ENCODE measurements at regions not wholly inside any gene's neighbourhood (a gene's known extent, or its start where the extent isn't known, plus 50 kb on each side); places are given as distances from the start of the nearest gene placed in this dataset.

DNA sequence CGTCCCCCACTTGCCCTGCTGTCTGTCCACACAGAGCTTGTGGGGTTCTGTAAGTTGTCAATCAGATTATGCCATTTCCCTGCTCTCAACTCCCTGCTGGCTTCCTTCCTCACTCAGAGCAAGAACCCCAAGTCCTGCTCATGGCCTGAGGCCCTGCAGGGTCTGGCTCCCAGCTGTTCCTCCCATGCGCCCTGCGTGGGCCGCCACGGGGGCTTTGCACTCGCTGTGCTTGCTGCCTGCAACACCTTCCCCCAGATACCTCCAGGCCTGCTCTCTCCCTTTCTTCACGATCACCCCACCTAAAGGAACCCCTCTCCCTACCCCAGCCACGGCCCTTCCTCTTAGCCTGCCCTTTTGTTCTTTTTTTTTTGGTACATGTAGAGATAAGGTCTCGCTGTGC lies 234.6 kb downstream of the AACS start:
- H3K4me2 ChIP-seq (ENCODE audit: insufficient read depth in 1 of 2, low read depth in 2 of 2, low read length in 2 of 2): no peak overlapping the region
- peaks cover 0 to 6% of the 10 kb centered on the region in 2 experiments; a peak in 3 of 4 replicates for H3K79me2 ChIP-seq (ENCODE audit: control insufficient read depth in 1 of 2, insufficient read depth in 2 of 2, low read length in 2 of 2)
- ChIA-PET POLR2A (ENCODE audit: partially characterized antibody) (no interaction called here), CTCF (ENCODE audit: partially characterized antibody) (no interaction called here)
- H3K36me3 ChIP-seq (ENCODE audit: control insufficient read depth in 2 of 4, insufficient read depth in 4 of 4, low read length in 3 of 4): no peaks in the 10 kb centered on the region
- H2BK15ac ChIP-seq (ENCODE audit: low read length): no peak overlapping the region
- H3K4me1 ChIP-seq (replicated peaks in 1 of 4; ENCODE audit: control insufficient read depth in 3 of 4, insufficient read depth in 4 of 4, low read length in 3 of 4): no peaks in the 10 kb centered on the region; a peak in 2 of 7 replicates
- no peak for DNase-seq (ENCODE audit: low read depth in 1 of 2, low spot score in 2 of 2)
- no peak overlapping the region for H3K4ac ChIP-seq (replicated peaks; ENCODE audit: insufficient read length, low read depth, low read length)
- no peak overlapping the region for H2BK20ac ChIP-seq (ENCODE audit: low read length)
- no peak overlapping the region for H3K4me3 ChIP-seq (ENCODE audit: extremely low read depth in 1 of 4, insufficient read depth in 2 of 4, low read depth in 3 of 4, low read length in 4 of 4)
- no peak overlapping the region for H3K56ac ChIP-seq (replicated peaks; ENCODE audit: insufficient read length, low read depth, low read length)
- H4K20me1 ChIP-seq (replicated peaks in 1 of 2; ENCODE audit: control insufficient read depth in 1 of 2, insufficient read depth in 2 of 2, low read length in 2 of 2): peaks cover 0 to 9% of the 10 kb centered on the region in 2 experiments
- H4K91ac ChIP-seq (replicated peaks; ENCODE audit: insufficient read length, low read length): no peak overlapping the region
- no peak overlapping the region for H2BK12ac ChIP-seq (ENCODE audit: low read depth, low read length)
- no peak overlapping the region for H3K14ac ChIP-seq (ENCODE audit: insufficient read length)
- 85% methylated on average over 9 of the region's 9 CpGs; no CpG with 5 or more reads in 1 of the 2 experiments for WGBS, 2 experiments (ENCODE audit: extremely low coverage in 1 of 2, insufficient coverage in 1 of 2, insufficient read length in 1 of 2, insufficient replicate concordance in 2 of 2, low coverage in 1 of 2, low lambda C conversion rate in 2 of 2, missing lambda C conversion rate in 1 of 2)
- H3K18ac ChIP-seq (ENCODE audit: extremely low read depth, low read length): no peak overlapping the region
- H3K23me2 ChIP-seq (ENCODE audit: low read depth, low read length): no peaks in the 10 kb centered on the region
- no peak overlapping the region for H3K27ac ChIP-seq (ENCODE audit: low read depth, low read length)
- peaks cover 0 to 2% of the 10 kb centered on the region in 2 experiments; a peak in 1 of 4 replicates for H3K9me3 ChIP-seq (ENCODE audit: insufficient read depth in 2 of 2, low read depth in 1 of 2, low read length in 1 of 2)
- H2BK120ac ChIP-seq (replicated peaks; ENCODE audit: low read depth, low read length): no peak overlapping the region
- no peak overlapping the region for H3K9ac ChIP-seq (replicated peaks in 1 of 4; ENCODE audit: extremely low read depth in 1 of 4, low read depth in 3 of 4, low read length in 3 of 4)
- H3K23ac ChIP-seq (ENCODE audit: insufficient read length): no peak overlapping the region
- peaks cover 3% of the 10 kb centered on the region for H3K79me1 ChIP-seq (ENCODE audit: low read depth, low read length)
- no peak overlapping the region for H2BK5ac ChIP-seq (ENCODE audit: low read depth, low read length)
- no peaks in the 10 kb centered on the region for H3K27me3 ChIP-seq (replicated peaks in 1 of 4; ENCODE audit: control insufficient read depth in 3 of 4, extremely low read depth in 1 of 4, insufficient read depth in 3 of 4, low read length in 3 of 4)
- H4K8ac ChIP-seq (ENCODE audit: extremely low read depth, insufficient read depth, low read length): no peak overlapping the region
- H4K5ac ChIP-seq (ENCODE audit: insufficient read length, low read depth, low read length): no peak overlapping the region
- FAIRE-seq: no peak
- no peak overlapping the region for H2AFZ ChIP-seq (ENCODE audit: low read length)
- H2AK5ac ChIP-seq (ENCODE audit: low read depth, low read length): no peak overlapping the region
- TF ChIP-seq BACH1 (IDR thresholded peaks at IDR 0.05; ENCODE audit: low read length) (no peak), FOSL1 (IDR thresholded peaks at IDR 0.05; ENCODE audit: insufficient read depth, low read depth, low read length) (no peak), EZH2 (IDR thresholded peaks at IDR 0.05; ENCODE audit: low read depth, low read length, severe bottlenecking) (no peak), SP4 (IDR thresholded peaks at IDR 0.05; ENCODE audit: low read length) (no peak), HDAC6 (IDR thresholded peaks at IDR 0.05; ENCODE audit: low read depth, low read length) (no peak), YY1 (IDR thresholded peaks at IDR 0.05; ENCODE audit: low read depth, low read length) (no peak), POLR2AphosphoS5 (IDR thresholded peaks at IDR 0.05; ENCODE audit: low read depth, low read length) (no peak), RNF2 (IDR thresholded peaks at IDR 0.05; ENCODE audit: borderline replicate concordance, low read depth, low read length, missing control alignments, poor library complexity, severe bottlenecking) (no peak), CREB1 (IDR thresholded peaks at IDR 0.05) (no peak), CBX8 (IDR thresholded peaks at IDR 0.05; ENCODE audit: borderline replicate concordance, low read depth, low read length) (no peak), KDM5A (IDR thresholded peaks at IDR 0.05; ENCODE audit: low read length) (no peak), MAFK (IDR thresholded peaks at IDR 0.05; ENCODE audit: low read depth, low read length) (no peak), JUND (IDR thresholded peaks at IDR 0.05; ENCODE audit: low read length) (no peak)
- TF ChIP-seq, protein P1, sequence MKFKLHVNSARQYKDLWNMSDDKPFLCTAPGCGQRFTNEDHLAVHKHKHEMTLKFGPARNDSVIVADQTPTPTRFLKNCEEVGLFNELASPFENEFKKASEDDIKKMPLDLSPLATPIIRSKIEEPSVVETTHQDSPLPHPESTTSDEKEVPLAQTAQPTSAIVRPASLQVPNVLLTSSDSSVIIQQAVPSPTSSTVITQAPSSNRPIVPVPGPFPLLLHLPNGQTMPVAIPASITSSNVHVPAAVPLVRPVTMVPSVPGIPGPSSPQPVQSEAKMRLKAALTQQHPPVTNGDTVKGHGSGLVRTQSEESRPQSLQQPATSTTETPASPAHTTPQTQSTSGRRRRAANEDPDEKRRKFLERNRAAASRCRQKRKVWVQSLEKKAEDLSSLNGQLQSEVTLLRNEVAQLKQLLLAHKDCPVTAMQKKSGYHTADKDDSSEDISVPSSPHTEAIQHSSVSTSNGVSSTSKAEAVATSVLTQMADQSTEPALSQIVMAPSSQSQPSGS (IDR thresholded peaks at IDR 0.05; ENCODE audit: low read length): no peak
